ENCODE measurements at regions not wholly inside any gene's neighbourhood (a gene's known extent, or its start where the extent isn't known, plus 50 kb on each side); places are given as distances from the start of the nearest gene placed in this dataset.

DNA sequence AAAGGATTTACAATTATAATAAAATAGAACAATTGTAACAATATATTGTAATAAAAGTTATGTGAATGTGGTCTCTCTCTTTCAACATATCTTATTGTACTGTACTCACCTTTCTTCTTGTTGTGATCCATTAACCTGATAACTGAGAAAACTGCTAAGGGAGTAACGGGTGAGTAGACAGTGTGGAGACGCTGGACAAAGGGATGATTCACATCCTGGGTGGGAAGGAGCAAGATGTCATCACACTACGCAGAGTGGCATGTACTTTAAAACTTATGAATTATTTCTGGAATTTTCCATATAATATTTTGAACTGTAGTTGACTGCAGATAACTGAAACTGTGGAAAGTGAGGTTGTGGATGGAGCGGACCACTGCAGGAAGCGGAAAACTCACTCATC lies 91.2 kb upstream of the PLPP4 start:
- TF ChIP-seq, protein P1, sequence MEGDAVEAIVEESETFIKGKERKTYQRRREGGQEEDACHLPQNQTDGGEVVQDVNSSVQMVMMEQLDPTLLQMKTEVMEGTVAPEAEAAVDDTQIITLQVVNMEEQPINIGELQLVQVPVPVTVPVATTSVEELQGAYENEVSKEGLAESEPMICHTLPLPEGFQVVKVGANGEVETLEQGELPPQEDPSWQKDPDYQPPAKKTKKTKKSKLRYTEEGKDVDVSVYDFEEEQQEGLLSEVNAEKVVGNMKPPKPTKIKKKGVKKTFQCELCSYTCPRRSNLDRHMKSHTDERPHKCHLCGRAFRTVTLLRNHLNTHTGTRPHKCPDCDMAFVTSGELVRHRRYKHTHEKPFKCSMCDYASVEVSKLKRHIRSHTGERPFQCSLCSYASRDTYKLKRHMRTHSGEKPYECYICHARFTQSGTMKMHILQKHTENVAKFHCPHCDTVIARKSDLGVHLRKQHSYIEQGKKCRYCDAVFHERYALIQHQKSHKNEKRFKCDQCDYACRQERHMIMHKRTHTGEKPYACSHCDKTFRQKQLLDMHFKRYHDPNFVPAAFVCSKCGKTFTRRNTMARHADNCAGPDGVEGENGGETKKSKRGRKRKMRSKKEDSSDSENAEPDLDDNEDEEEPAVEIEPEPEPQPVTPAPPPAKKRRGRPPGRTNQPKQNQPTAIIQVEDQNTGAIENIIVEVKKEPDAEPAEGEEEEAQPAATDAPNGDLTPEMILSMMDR (IDR thresholded peaks at IDR 0.05; ENCODE audit: low read length), result no peak
- no peak for TF ChIP-seq EZH2 (optimal IDR thresholded peaks at IDR 0.05; ENCODE audit: low read depth, low read length)
